ENCODE measurements at regions not wholly inside any gene's neighbourhood (a gene's known extent, or its start where the extent isn't known, plus 50 kb on each side); places are given as distances from the start of the nearest gene placed in this dataset.
"Not testable (repeated sequence)": the region's sequence is repeated elsewhere in the genome, so short reads cannot be mapped to it uniquely, and the experiment has no call there.

DNA sequence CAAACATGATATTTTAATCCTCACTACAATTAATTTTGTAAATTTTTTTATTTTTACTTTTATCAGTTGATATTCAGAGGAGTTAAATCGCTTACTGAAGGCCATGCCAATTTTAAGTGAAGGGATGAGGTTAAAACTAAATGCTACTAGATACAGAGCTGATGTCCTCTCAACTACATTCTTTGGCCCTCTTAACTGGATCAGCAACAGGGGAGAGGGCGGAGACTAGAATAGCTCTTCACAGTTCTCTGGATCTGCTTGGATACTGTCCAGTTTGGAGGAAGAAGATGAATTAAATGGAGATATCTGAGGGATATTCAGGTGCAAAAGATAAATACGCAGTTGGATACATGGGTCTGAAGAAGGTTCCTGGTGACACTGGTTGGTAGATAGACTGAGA, 85.6 kb upstream of the LYSMD4 start:
- TF ChIP-seq, protein P1, sequence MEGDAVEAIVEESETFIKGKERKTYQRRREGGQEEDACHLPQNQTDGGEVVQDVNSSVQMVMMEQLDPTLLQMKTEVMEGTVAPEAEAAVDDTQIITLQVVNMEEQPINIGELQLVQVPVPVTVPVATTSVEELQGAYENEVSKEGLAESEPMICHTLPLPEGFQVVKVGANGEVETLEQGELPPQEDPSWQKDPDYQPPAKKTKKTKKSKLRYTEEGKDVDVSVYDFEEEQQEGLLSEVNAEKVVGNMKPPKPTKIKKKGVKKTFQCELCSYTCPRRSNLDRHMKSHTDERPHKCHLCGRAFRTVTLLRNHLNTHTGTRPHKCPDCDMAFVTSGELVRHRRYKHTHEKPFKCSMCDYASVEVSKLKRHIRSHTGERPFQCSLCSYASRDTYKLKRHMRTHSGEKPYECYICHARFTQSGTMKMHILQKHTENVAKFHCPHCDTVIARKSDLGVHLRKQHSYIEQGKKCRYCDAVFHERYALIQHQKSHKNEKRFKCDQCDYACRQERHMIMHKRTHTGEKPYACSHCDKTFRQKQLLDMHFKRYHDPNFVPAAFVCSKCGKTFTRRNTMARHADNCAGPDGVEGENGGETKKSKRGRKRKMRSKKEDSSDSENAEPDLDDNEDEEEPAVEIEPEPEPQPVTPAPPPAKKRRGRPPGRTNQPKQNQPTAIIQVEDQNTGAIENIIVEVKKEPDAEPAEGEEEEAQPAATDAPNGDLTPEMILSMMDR (IDR thresholded peaks at IDR 0.05; ENCODE audit: borderline replicate concordance, control extremely low read depth, extremely low read depth, insufficient read depth, missing control alignments), result no peak
- in situ Hi-C loops (cut with MboI; ENCODE audit: low sequenced_read_pairs, unreplicated experiment), result no loop called here
- no peak for DNase-seq (ENCODE audit: low spot score)

DNA sequence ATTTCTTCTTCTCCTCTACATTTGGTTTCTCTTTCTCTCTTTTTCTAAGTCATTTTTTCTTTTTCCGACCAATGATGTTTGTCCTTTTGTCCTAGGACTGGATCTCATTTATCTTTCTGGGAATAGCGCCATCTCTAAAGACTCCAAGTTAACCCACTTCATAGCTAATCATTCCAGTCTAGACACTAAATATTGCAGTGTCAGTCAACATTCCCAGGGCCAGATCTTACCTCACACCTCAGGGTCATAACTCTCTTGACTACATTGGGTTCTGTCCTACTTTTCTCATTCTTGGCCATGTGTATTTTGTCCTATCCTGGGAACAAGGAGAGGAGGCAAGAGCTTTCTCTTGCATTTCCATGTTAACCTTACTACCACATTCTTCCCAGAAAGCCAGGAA, 83.6 kb upstream of the LYSMD4 start:
- in situ Hi-C loops (cut with MboI; ENCODE audit: low sequenced_read_pairs, unreplicated experiment); DNase-seq (ENCODE audit: low spot score): not testable (repeated sequence)

DNA sequence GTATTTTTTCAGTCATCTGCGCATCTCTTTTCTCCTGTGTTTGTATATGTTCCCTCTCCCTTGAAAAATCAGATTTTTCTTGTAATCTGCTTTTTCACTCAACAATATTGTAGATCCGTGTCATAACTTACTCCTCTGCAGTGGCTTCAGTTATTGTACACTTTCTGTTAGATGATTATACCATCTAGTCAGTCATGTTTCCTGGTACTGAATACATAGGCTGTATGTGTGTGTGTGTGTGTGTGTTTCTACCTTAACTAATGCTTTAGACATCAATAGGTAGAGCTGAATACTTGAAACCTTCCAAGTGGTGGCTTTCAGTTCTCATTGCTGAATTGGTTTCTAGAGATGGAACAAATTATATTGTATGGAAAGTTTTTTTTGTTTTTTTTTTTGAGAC, 77.4 kb upstream of the LYSMD4 start:
- in situ Hi-C loops (cut with MboI; ENCODE audit: low sequenced_read_pairs, unreplicated experiment); DNase-seq (ENCODE audit: low spot score): not testable (repeated sequence)

DNA sequence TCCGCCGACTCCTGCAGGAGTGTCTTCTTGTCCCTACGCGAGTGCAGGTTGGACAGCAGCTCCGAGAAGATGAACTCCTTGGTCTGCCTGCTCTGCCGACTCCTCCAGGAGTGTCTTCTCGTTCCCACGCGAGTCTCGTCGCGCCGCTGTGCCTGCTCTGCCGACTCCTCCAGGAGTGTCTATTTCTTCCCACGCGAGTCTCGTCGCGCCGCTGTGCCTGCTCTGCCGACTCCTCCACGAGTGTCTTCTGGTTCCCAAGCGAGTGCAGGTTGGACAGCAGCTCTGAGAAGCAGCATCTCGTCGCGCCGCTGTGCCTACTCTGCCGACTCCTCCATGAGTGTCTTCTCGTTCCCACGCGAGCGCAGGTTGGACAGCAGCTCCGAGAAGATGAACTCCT, 66.6 kb upstream of the LYSMD4 start:
- DNase-seq (ENCODE audit: low spot score); in situ Hi-C loops (cut with MboI; ENCODE audit: low sequenced_read_pairs, unreplicated experiment): not testable (repeated sequence)

- in situ Hi-C loops (cut with MboI; ENCODE audit: low sequenced_read_pairs, unreplicated experiment); DNase-seq (ENCODE audit: low spot score): not testable (repeated sequence)
These were observed 66.1 kb upstream of the LYSMD4 start for GRCh38 chr15:99799182-99799853.

- DNase-seq (ENCODE audit: low spot score); in situ Hi-C loops (cut with MboI; ENCODE audit: low sequenced_read_pairs, unreplicated experiment): not testable (repeated sequence)
These were observed 64.0 kb upstream of the LYSMD4 start for GRCh38 chr15:99796940-99797870.

- in situ Hi-C loops (cut with MboI; ENCODE audit: low sequenced_read_pairs, unreplicated experiment); DNase-seq (ENCODE audit: low spot score): not testable (repeated sequence)
These were observed 58.9 kb upstream of the LYSMD4 start for GRCh38 chr15:99791881-99792807.

DNA sequence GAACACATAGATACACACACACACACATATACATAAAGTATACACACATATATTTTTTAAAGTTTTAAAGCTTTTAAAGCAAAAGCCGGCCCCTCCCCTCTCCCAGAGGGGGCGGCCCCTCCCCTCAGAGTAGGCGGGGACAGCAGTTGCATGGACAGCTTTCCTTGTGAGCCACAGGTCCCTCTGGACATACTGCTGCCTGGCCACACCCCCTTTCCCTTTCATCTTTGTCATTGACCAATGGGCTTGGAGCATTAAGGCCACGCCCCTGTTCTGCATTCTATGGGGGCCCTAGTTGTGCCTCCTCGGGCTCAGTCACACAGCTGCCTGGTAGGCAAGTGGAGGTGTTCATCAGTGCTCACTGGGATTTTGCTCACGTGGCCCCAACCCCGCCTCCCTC, 57.5 kb upstream of the LYSMD4 start:
- in situ Hi-C loops (cut with MboI; ENCODE audit: low sequenced_read_pairs, unreplicated experiment); DNase-seq (ENCODE audit: low spot score): not testable (repeated sequence)

DNA sequence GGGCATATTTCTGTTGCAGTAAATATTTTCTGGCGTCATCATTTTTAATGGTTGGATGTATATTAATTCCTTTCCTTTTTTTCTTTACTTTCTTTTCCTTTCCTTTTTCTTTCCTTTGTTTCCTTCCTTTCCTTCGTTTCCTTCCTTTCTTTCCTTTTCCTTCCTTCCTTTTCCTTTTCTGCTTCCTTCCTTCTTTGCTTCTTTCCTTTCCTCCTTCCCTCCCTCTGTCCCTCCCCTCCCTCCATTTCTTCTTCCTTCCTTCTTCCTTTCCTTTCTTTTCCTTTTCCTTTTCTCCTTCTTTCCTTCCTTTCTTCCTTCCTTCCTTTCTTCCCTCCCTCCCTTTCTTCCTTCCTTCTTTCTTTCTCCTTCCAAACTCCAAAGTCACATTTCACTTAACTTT, 54.9 kb upstream of the LYSMD4 start:
- no peak for DNase-seq (ENCODE audit: low spot score)

DNA sequence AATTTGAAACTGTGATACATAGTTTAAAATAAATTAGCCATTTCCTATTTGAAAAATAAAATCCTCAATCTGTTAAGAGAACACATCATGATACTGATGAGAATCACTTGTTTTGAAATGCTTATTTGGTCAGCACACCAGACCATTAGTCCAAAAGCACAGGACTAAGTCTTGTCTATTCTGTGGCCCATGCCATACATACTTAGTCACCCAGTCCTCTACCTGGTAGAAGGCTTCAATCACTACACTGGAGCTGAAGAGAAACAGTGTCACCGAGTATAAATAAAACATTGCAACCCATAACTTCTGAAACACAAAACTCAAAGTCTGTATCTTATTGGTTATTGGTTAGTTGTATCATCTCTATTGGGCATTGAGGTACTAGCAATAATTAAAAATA, 51.6 kb upstream of the LYSMD4 start:
- in situ Hi-C loops (cut with MboI; ENCODE audit: low sequenced_read_pairs, unreplicated experiment), result not testable (repeated sequence)

More for the DNA sequence above, 54.9 kb upstream of the LYSMD4 start:
- in situ Hi-C loops (cut with MboI; ENCODE audit: low sequenced_read_pairs, unreplicated experiment), result no loop called here
- TF ChIP-seq, protein P1 (IDR thresholded peaks at IDR 0.05; ENCODE audit: borderline replicate concordance, control extremely low read depth, extremely low read depth, insufficient read depth, missing control alignments), result no peak

GRCh38 chr15:99783918-99784619, 50.8 kb upstream of the LYSMD4 start:
- in situ Hi-C loops (cut with MboI; ENCODE audit: low sequenced_read_pairs, unreplicated experiment); DNase-seq (ENCODE audit: low spot score): not testable (repeated sequence)

More for the DNA sequence above, 51.6 kb upstream of the LYSMD4 start:
- DNase-seq (ENCODE audit: low spot score), result not testable (repeated sequence)
